Ovary (tissue), 7 donors: ENCODE measurements at regions not wholly inside any gene's neighbourhood (a gene's known extent, or its start where the extent isn't known, plus 50 kb on each side); places are given as distances from the start of the nearest gene placed in this dataset.

Experiments
- DNase-seq, 5 donors: peaks; one replicate each; pipeline ENCODE4 v3.0.0-alpha.2; 2019 to 2020
- H3K27ac ChIP-seq, 2 donors: fragments of 200-600 bp; one replicate each; pipeline versions ENCODE4 v1.5.1 to v1.8.0; 2019 to 2022
- H3K27me3 ChIP-seq: fragments of 200-600 bp; one replicate; pipeline ENCODE4 v1.8.0; 2022
- H3K36me3 ChIP-seq: fragments of 200-600 bp; sonication (generic); one replicate; pipeline ENCODE4 v1.5.1; 2019
- H3K4me1 ChIP-seq: one replicate; pipeline ENCODE4 v1.8.1; 2013; ENCODE audit warnings: mild to moderate bottlenecking, moderate library complexity; ENCODE audit not compliant: insufficient read depth
- H3K4me3 ChIP-seq: fragments of 200-600 bp; sonication (generic); one replicate; pipeline ENCODE4 v1.5.1; 2017
- H3K9me3 ChIP-seq, 2 donors: fragments of 200-600 bp in 1 of 2; sonication (generic) in 1 of 2; one replicate each; pipeline versions ENCODE4 v1.5.1 to v1.8.1; 2013 to 2019; ENCODE audit warnings: mild to moderate bottlenecking in 1 of 2, moderate library complexity in 1 of 2
- CTCF ChIP-seq, 3 donors: fragments of 450-650 bp in 2 of 3; fragments of 200-600 bp in 1 of 3; IDR thresholded peaks; one replicate each; pipeline versions ENCODE4 v1.5.1 to v1.8.0; 2016 to 2022; ENCODE audit warnings: antibody characterized with exemption in 3 of 3, mild to moderate bottlenecking in 1 of 3
- EP300 ChIP-seq: sonication (generic); formaldehyde crosslinking; IDR thresholded peaks from one replicate; pipeline ENCODE4 v1.6.1; 2017; ENCODE audit warnings: antibody characterized with exemption
- POLR2A ChIP-seq: fragments of 450-650 bp; IDR thresholded peaks from one replicate; pipeline ENCODE4 v1.6.1; 2017; ENCODE audit warnings: antibody characterized with exemption, mild to moderate bottlenecking, moderate library complexity
- WGBS, 3 donors: extraction: QIAGEN DNeasy Blood & Tissue Kit in 1 of 3; methylation state at CpG; one replicate each; pipeline versions ENCODE4 v1.1.5 to v1.1.7; 2013 to 2017; 5-methylcytosine and 5-hydroxymethylcytosine counted together
- intact Hi-C, 4 donors: fragments of 100-400 bp; cut with DNase I; formaldehyde crosslinking; loops; one replicate each; pipeline versions ENCODE4 v1.11.0 to v1.15.1; 2022 to 2023
- donor health status: DM: no; HTN: no; CAD: no; lungs with moderate emphysema.
- donor health status: DM: no; HTN: no; CAD: no.
- donor health status: Bipolar disorder and iron deficiency.
- donor health status: DM: no; HTN: no; CAD: no.
- donor health status: DM: yes; HTN: yes; CAD: no.

- H3K27me3 ChIP-seq, result no peaks in the 10 kb centered on the region
- H3K4me1 ChIP-seq, result no peaks in the 10 kb centered on the region
- DNase-seq, result no peak
- no peaks in the 10 kb centered on the region for H3K36me3 ChIP-seq
- no peak overlapping the region for H3K27ac ChIP-seq
- intact Hi-C loops, result no loop called here
- TF ChIP-seq EP300 (no peak), POLR2A (no peak), CTCF (IDR thresholded peaks at IDR 0.05) (no peak)
- no peaks in the 10 kb centered on the region for H3K9me3 ChIP-seq
- WGBS, 3 donors, result 16 to 33% (median 29%) methylated on average over 1 of the region's 1 CpG
- H3K4me3 ChIP-seq, result no peak overlapping the region
These were observed 311.0 kb downstream of the GABRB2 start for GRCh38 chr5:161235569-161235968.

- H3K4me1 ChIP-seq, result no peaks in the 10 kb centered on the region
- no peak overlapping the region for H3K4me3 ChIP-seq
- H3K9me3 ChIP-seq, result no peaks in the 10 kb centered on the region
- no peaks in the 10 kb centered on the region for H3K36me3 ChIP-seq
- no peak overlapping the region for H3K27ac ChIP-seq
- intact Hi-C loops, result no loop called here
- TF ChIP-seq CTCF (IDR thresholded peaks at IDR 0.05) (no peak), EP300 (no peak), POLR2A (no peak)
- no peak for DNase-seq
- WGBS, 3 donors, result 73 to 83% (median 76%) methylated on average over 1 of the region's 1 CpG
- H3K27me3 ChIP-seq, result no peaks in the 10 kb centered on the region
These were observed 313.0 kb downstream of the GABRB2 start for GRCh38 chr5:161233553-161233952.

GRCh38 chr5:161230221-161230620, 316.3 kb downstream of the GABRB2 start:
- Histone ChIP-seq H3K36me3 (no peaks in the 10 kb centered on the region), H3K4me3 (no peak overlapping the region), H3K9me3 (no peaks in the 10 kb centered on the region), H3K4me1 (no peaks in the 10 kb centered on the region), H3K27me3 (no peaks in the 10 kb centered on the region), H3K27ac (no peak overlapping the region)
- TF ChIP-seq POLR2A (no peak), EP300 (no peak), CTCF (IDR thresholded peaks at IDR 0.05) (no peak)
- no peak for DNase-seq
- WGBS, 3 donors, result 14 to 30% (median 25%) methylated on average over 3 of the region's 3 CpGs
- intact Hi-C loops, result no loop called here

GRCh38 chr5:161219816-161220215, 326.7 kb downstream of the GABRB2 start:
- intact Hi-C loops, result no loop called here
- WGBS, 3 donors, result 77 to 92% (median 86%) methylated on average over 4 of the region's 4 CpGs
- Histone ChIP-seq H3K27ac (no peak overlapping the region), H3K9me3 (no peaks in the 10 kb centered on the region), H3K4me3 (no peak overlapping the region), H3K36me3 (no peaks in the 10 kb centered on the region), H3K27me3 (no peaks in the 10 kb centered on the region), H3K4me1 (no peaks in the 10 kb centered on the region)
- no peak for DNase-seq
- TF ChIP-seq CTCF (IDR thresholded peaks at IDR 0.05) (no peak), EP300 (no peak), POLR2A (no peak)

GRCh38 chr5:161216877-161217276, 329.6 kb downstream of the GABRB2 start:
- DNase-seq, result no peak

More at GRCh38 chr5:161216877-161217276, 329.6 kb downstream of the GABRB2 start:
- H3K27ac ChIP-seq, result no peak overlapping the region
- no peaks in the 10 kb centered on the region for H3K36me3 ChIP-seq
- no peaks in the 10 kb centered on the region for H3K4me1 ChIP-seq
- TF ChIP-seq POLR2A (no peak), CTCF (IDR thresholded peaks at IDR 0.05) (no peak), EP300 (no peak)
- H3K9me3 ChIP-seq, result no peaks in the 10 kb centered on the region
- no peaks in the 10 kb centered on the region for H3K27me3 ChIP-seq
- H3K4me3 ChIP-seq, result no peak overlapping the region
- WGBS, 3 donors, result 30 to 56% (median 43%) methylated on average over 3 of the region's 3 CpGs
- intact Hi-C loops, result no loop called here
